GM23338 (cell line): ENCODE measurements at regions not wholly inside any gene's neighbourhood (a gene's known extent, or its start where the extent isn't known, plus 50 kb on each side); places are given as distances from the start of the nearest gene placed in this dataset.
A peak's percentile ranks its signal among the peaks of the same experiment; 100 is the strongest.

Source experiments
- ATAC-seq: fragments of 200-7000 bp; cut with Tn5 transposase; 3 replicates; pipeline ENCODE4 v1.9.1; 2020
- DNase-seq: peaks from one replicate; pipeline ENCODE4 v3.0.0-alpha.2; 2015; ENCODE audit warnings: low spot score
- H2AFZ ChIP-seq: fragments of 200-600 bp; sonication (generic); 2 replicates; pipeline ENCODE4 v1.8.0; 2016; ENCODE audit warnings: antibody characterized with exemption, mild to moderate bottlenecking, moderate library complexity
- H3F3A ChIP-seq: fragments of 200-600 bp; sonication (generic); replicated peaks from 2 replicates; pipeline ENCODE4 v1.8.0; 2017; ENCODE audit warnings: antibody characterized with exemption, mixed run types, low read depth
- H3K27ac ChIP-seq: fragments of 200-600 bp; sonication (generic); 2 replicates; pipeline ENCODE4 v1.6.1; 2016; ENCODE audit warnings: low read depth
- H3K27me3 ChIP-seq: fragments of 200-600 bp; sonication (generic); 2 replicates; pipeline ENCODE4 v1.8.0; 2016; ENCODE audit warnings: mild to moderate bottlenecking, mixed run types, moderate library complexity; ENCODE audit not compliant: insufficient read depth
- H3K36me3 ChIP-seq: fragments of 200-600 bp; sonication (generic); 2 replicates; pipeline ENCODE4 v1.8.0; 2016; ENCODE audit warnings: mild to moderate bottlenecking; ENCODE audit not compliant: insufficient read depth
- H3K4me1 ChIP-seq: fragments of 200-600 bp; sonication (generic); 2 replicates; pipeline ENCODE4 v1.8.0; 2016; ENCODE audit warnings: mild to moderate bottlenecking, moderate library complexity; ENCODE audit not compliant: insufficient read depth
- H3K4me2 ChIP-seq: fragments of 200-600 bp; sonication (generic); 2 replicates; pipeline ENCODE4 v1.7.1; 2017; ENCODE audit warnings: mixed run types
- H3K4me3 ChIP-seq: fragments of 200-600 bp; sonication (generic); 2 replicates; pipeline ENCODE4 v1.6.1; 2016; ENCODE audit warnings: mixed run types
- H3K79me2 ChIP-seq: fragments of 200-600 bp; sonication (generic); replicated peaks from 2 replicates; pipeline ENCODE4 v1.8.0; 2017; ENCODE audit warnings: mild to moderate bottlenecking; ENCODE audit not compliant: insufficient read depth
- H3K9me2 ChIP-seq: fragments of 200-600 bp; sonication (generic); 2 replicates; pipeline ENCODE4 v1.8.0; 2017; ENCODE audit not compliant: insufficient read depth
- H4K20me1 ChIP-seq: fragments of 200-600 bp; sonication (generic); replicated peaks from 2 replicates; pipeline ENCODE4 v1.8.0; 2017; ENCODE audit warnings: mild to moderate bottlenecking; ENCODE audit not compliant: insufficient read depth
- H3K27ac Mint-ChIP-seq: 2 replicates; pipeline ENCODE4 v1.8.0; 2020; ENCODE audit warnings: inconsistent platforms, mild to moderate bottlenecking, moderate library complexity, mixed read lengths
- H3K27me3 Mint-ChIP-seq: 3 replicates; pipeline ENCODE4 v1.8.0; 2022; ENCODE audit warnings: low read depth, mild to moderate bottlenecking, moderate library complexity, mixed read lengths, inconsistent platforms; ENCODE audit not compliant: insufficient read depth, poor library complexity
- H3K36me3 Mint-ChIP-seq: 3 replicates; pipeline ENCODE4 v1.8.0; 2021; ENCODE audit warnings: low read depth, mild to moderate bottlenecking, inconsistent platforms, moderate library complexity, mixed read lengths
- H3K4me1 Mint-ChIP-seq: 3 replicates; pipeline ENCODE4 v1.8.0; 2020; ENCODE audit warnings: mild to moderate bottlenecking, inconsistent platforms, mixed read lengths
- H3K4me3 Mint-ChIP-seq: 3 replicates; pipeline ENCODE4 v1.8.0; 2021; ENCODE audit warnings: moderate library complexity, mild to moderate bottlenecking, inconsistent platforms, mixed read lengths
- H3K9me3 Mint-ChIP-seq: 3 replicates; pipeline ENCODE4 v1.8.0; 2020; ENCODE audit warnings: moderate library complexity, mild to moderate bottlenecking, inconsistent platforms, mixed read lengths
- CREB1 ChIP-seq: fragments of 250-450 bp; sonication (Bioruptor Pico); IDR thresholded peaks from 2 replicates; pipeline ENCODE4 v1.5.0; 2020; ENCODE audit warnings: low read depth, mild to moderate bottlenecking, moderate library complexity
- ETS1 ChIP-seq: IDR thresholded peaks from 2 replicates; pipeline ENCODE4 v1.6.1; 2016; ENCODE audit warnings: antibody characterized with exemption
- EZH2 ChIP-seq: fragments of 200-600 bp; sonication (generic); IDR thresholded peaks from one replicate; pipeline ENCODE4 v1.8.0; 2017; ENCODE audit warnings: antibody characterized with exemption, mild to moderate bottlenecking, low read depth; ENCODE audit not compliant: unreplicated experiment
- JUNB ChIP-seq: IDR thresholded peaks from one replicate; pipeline ENCODE4 v1.6.1; 2016; ENCODE audit warnings: antibody characterized with exemption; ENCODE audit not compliant: unreplicated experiment
- NANOG ChIP-seq: IDR thresholded peaks from 2 replicates; pipeline ENCODE4 v1.6.1; 2016; ENCODE audit warnings: antibody characterized with exemption, borderline replicate concordance
- POLR2AphosphoS5 ChIP-seq: IDR thresholded peaks from 2 replicates; pipeline ENCODE4 v1.6.1; 2016; ENCODE audit warnings: antibody characterized with exemption, low read depth
- REST ChIP-seq: IDR thresholded peaks from one replicate; pipeline ENCODE4 v1.6.1; 2018; ENCODE audit warnings: antibody characterized with exemption; ENCODE audit not compliant: unreplicated experiment
- STAT1 ChIP-seq: IDR thresholded peaks from one replicate; pipeline ENCODE4 v1.6.1; 2016; ENCODE audit warnings: antibody characterized with exemption; ENCODE audit not compliant: unreplicated experiment
- TF ChIP-seq, protein P1 (sequence below), 2 experiments: fragments of 200-600 bp in 1 of 2; sonication (generic) in 1 of 2; conservative IDR thresholded peaks; 2 replicates each; pipeline versions ENCODE4 v1.5.1 to v1.6.1; 2016 to 2017; ENCODE audit warnings: antibody characterized with exemption in 2 of 2, low read depth in 2 of 2, mild to moderate bottlenecking in 2 of 2, moderate library complexity in 1 of 2

DNA sequence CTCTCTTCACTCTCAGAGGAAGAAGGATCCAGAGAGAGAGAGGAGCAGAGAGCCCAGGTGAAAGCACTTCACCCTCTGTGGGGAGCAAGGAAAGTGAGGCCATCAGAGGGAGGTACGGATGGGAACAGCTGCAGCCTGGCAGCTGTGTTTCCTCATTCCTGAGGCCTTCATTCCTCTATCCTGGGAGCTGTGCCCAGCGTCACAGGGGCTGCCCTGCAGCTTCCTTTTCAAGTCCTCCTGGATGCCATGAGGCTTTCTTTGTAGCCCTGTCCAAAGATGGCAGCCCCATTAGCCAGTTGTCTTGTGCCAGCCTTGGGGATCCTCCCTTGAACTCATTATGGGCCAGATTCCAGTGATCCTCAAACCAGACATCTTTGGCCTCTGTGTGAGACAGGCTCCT, 76.8 kb upstream of the PCDH8 start:
- no peak for DNase-seq
- no peaks in the 10 kb centered on the region for H3K36me3 ChIP-seq
- H3K27me3 ChIP-seq: no peaks in the 10 kb centered on the region
- Mint-ChIP-seq H3K9me3 (no peaks in the 10 kb centered on the region; the same call in 2 of the 3 replicates), H3K27ac (no peak overlapping the region), H3K4me1 (peaks cover 13% of the 10 kb centered on the region), H3K4me3 (no peak overlapping the region), H3K27me3 (peaks cover 6% of the 10 kb centered on the region), H3K36me3 (no peaks in the 10 kb centered on the region; the same call in 2 of the 3 replicates)
- no peak overlapping the region for H3K4me3 ChIP-seq
- no peak overlapping the region for H3K4me2 ChIP-seq
- no peaks in the 10 kb centered on the region for H3F3A ChIP-seq
- 0 out of 2 replicates have a peak, but pooled peaks cover 5% of the 10 kb centered on the region for H3K4me1 ChIP-seq
- peaks cover 15% of the 10 kb centered on the region; the same call in 1 of the 2 replicates for H3K9me2 ChIP-seq
- no peak for TF ChIP-seq JUNB
- no peak for TF ChIP-seq POLR2AphosphoS5
- TF ChIP-seq, protein P1, sequence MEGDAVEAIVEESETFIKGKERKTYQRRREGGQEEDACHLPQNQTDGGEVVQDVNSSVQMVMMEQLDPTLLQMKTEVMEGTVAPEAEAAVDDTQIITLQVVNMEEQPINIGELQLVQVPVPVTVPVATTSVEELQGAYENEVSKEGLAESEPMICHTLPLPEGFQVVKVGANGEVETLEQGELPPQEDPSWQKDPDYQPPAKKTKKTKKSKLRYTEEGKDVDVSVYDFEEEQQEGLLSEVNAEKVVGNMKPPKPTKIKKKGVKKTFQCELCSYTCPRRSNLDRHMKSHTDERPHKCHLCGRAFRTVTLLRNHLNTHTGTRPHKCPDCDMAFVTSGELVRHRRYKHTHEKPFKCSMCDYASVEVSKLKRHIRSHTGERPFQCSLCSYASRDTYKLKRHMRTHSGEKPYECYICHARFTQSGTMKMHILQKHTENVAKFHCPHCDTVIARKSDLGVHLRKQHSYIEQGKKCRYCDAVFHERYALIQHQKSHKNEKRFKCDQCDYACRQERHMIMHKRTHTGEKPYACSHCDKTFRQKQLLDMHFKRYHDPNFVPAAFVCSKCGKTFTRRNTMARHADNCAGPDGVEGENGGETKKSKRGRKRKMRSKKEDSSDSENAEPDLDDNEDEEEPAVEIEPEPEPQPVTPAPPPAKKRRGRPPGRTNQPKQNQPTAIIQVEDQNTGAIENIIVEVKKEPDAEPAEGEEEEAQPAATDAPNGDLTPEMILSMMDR (conservative IDR thresholded peaks at IDR 0.05; ENCODE audit: low read depth in 2 of 2): no peak
- TF ChIP-seq NANOG: no peak
- no peak for TF ChIP-seq STAT1
- TF ChIP-seq EZH2: no peak
- TF ChIP-seq REST: no peak
- TF ChIP-seq CREB1: no peak
- no peak for TF ChIP-seq ETS1
- no peak overlapping the region for H3K27ac ChIP-seq
- H3K79me2 ChIP-seq: no peaks in the 10 kb centered on the region
- H4K20me1 ChIP-seq: no peaks in the 10 kb centered on the region
- peak; percentile 34; the same call in 2 of the 3 replicates for ATAC-seq
- peak overlapping the region; percentile 85 for H2AFZ ChIP-seq
